ENCODE measurements at regions not wholly inside any gene's neighbourhood (a gene's known extent, or its start where the extent isn't known, plus 50 kb on each side); places are given as distances from the start of the nearest gene placed in this dataset.
A peak's percentile ranks its signal among the peaks of the same experiment; 100 is the strongest.
"Not testable (repeated sequence)": the region's sequence is repeated elsewhere in the genome, so short reads cannot be mapped to it uniquely, and the experiment has no call there.

DNA sequence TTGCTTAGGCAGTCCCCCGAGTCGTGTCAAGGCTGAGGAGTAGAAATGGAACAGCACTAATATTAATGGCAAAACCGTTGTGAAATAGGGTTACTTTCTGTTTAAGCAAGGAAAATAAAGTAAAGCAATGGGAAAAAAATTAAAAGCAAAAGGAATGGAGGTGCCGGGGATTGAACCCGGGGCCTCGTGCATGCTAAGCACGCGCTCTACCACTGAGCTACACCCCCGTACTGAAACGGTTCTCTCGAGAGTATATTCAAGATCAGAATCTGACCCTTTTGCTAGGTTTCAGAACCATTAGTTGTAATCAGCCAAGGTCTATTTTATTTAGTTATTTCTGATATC lies 85.5 kb downstream of the TRIM27 start:
- H3K36me3 ChIP-seq: no peaks in the 10 kb centered on the region
- H3K4me1 ChIP-seq: peaks cover 0 to 13% (median 0%) of the 10 kb centered on the region in 4 donors
- H3K27ac ChIP-seq: peak overlapping the region; percentile 32 to 78 (median 66)
- TF ChIP-seq, protein P1, sequence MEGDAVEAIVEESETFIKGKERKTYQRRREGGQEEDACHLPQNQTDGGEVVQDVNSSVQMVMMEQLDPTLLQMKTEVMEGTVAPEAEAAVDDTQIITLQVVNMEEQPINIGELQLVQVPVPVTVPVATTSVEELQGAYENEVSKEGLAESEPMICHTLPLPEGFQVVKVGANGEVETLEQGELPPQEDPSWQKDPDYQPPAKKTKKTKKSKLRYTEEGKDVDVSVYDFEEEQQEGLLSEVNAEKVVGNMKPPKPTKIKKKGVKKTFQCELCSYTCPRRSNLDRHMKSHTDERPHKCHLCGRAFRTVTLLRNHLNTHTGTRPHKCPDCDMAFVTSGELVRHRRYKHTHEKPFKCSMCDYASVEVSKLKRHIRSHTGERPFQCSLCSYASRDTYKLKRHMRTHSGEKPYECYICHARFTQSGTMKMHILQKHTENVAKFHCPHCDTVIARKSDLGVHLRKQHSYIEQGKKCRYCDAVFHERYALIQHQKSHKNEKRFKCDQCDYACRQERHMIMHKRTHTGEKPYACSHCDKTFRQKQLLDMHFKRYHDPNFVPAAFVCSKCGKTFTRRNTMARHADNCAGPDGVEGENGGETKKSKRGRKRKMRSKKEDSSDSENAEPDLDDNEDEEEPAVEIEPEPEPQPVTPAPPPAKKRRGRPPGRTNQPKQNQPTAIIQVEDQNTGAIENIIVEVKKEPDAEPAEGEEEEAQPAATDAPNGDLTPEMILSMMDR (IDR thresholded peaks at IDR 0.05): no peak
- no peak for TF ChIP-seq POLR2A (IDR thresholded peaks at IDR 0.05)
- no peaks in the 10 kb centered on the region for H3K9me3 ChIP-seq
- H3K4me3 ChIP-seq: peak overlapping the region; percentile 46 to 68 (median 54)
- H3K27me3 ChIP-seq: no peaks in the 10 kb centered on the region
- peak; percentile 32 to 74 (median 55) for DNase-seq

DNA sequence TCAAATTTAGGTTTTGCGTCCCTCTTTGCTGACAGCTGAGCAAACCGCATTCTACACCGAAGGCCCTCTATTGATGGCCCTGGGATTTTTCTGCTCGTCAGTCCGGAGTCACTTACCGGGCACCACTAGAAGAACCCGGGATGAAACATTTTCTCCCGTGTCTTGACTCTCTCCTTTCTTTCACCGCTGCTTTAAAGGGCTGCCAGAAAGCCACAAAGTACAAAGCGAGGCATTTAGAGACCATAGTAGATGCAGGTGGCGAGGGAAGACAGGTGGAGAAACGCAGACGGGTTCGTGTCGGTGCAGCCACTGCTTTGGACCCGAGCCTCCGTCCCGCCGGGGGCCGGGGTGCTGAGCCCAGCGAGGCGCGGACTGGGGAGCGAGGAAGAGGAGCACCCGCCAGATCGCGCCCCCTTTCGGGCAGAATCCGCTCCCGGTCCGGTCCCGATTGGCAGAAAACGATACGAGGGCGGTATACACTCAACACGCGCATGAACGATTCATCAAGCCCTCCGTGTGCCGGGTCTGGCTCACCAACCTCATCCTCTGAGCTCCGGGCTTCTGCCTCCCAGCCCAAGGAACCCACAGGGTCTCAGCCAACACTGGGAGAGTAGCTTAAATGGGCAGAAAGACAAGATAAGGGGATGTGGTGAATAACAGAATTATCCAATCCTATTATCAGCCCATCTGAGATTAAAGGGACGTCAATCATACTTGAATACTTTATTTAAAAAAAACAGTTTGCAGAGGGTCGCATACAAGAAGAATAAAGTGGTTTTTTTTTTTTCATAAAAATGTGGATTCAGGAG lies 84.9 kb downstream of the TRIM27 start:
- Histone ChIP-seq H3K9me3 (no peaks in the 10 kb centered on the region), H3K4me1 (peaks cover 0 to 13% (median 0%) of the 10 kb centered on the region in 4 donors), H3K27me3 (no peaks in the 10 kb centered on the region), H3K4me3 (peak overlapping the region; percentile 46 to 68 (median 54)), H3K36me3 (no peaks in the 10 kb centered on the region), H3K27ac (peak overlapping the region; percentile 32 to 78 (median 66))
- no peak for TF ChIP-seq POLR2A (IDR thresholded peaks at IDR 0.05)
- TF ChIP-seq, protein P1 (IDR thresholded peaks at IDR 0.05): peak in 5 of 6 experiments; percentile 44 to 55 (median 47)
- peak; percentile 71 to 91 (median 84) for DNase-seq

DNA sequence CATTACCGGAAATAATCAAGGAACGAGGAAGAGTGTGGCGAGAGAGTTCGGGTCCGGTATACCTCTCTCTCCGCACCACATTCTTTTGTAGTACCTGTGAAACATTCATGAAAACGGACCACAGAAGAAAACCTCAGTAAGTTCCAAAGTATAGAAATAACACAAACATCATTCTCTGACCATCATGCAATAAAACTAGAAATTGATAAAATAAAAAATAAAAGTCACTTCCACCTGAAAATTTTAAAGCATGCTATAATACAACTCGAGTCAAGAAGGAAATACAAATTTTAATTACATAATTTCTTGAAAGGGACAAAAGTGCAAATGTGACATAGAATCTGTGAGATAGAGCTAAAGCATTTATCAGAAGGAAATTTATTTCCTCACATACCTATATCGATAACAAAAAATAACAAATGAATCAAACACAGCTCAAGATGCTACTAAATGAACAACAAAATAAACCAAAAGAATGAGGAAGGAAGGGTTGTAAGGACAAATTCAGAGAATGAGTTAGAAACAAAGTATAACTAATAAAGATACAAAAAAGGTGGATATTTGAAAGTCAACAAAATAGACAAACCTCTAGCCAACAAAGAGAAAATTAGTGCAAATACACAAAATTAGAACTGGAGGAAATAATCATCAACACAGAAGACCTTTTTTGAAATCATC lies 84.2 kb downstream of the TRIM27 start:
- no peaks in the 10 kb centered on the region for H3K36me3 ChIP-seq
- peak overlapping the region; percentile 46 to 68 (median 54) for H3K4me3 ChIP-seq
- H3K4me1 ChIP-seq: peaks cover 0 to 13% (median 0%) of the 10 kb centered on the region in 4 donors
- no peak overlapping the region for H3K27ac ChIP-seq
- DNase-seq: no peak
- H3K27me3 ChIP-seq: no peaks in the 10 kb centered on the region
- TF ChIP-seq, protein P1 (IDR thresholded peaks at IDR 0.05): no peak
- no peak for TF ChIP-seq POLR2A (IDR thresholded peaks at IDR 0.05)
- no peaks in the 10 kb centered on the region for H3K9me3 ChIP-seq

DNA sequence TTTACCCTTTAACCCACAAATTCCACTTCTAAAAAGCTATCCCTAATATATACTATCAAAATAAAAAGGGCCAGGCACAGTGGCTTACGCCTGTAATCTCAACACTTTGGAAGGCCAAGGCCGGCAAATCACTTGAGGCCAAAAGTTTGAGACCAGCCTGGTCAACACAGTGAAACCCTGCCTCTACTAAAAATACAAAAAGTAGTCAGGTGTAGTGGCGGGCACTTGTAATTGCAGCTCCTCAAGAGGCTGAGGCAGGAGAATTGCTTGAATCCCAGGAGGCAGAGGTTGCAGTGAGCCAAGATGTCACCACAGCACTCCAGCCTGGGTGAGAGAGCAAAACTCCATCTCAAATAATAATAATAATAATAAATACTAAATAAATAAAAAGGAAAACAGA lies 82.5 kb downstream of the TRIM27 start:
- Histone ChIP-seq H3K9me3 (no peaks in the 10 kb centered on the region), H3K27ac (no peak overlapping the region), H3K36me3 (no peaks in the 10 kb centered on the region), H3K4me3 (no peak overlapping the region), H3K4me1 (peaks cover 0 to 13% (median 0%) of the 10 kb centered on the region in 4 donors), H3K27me3 (no peaks in the 10 kb centered on the region)
- TF ChIP-seq, protein P1 (IDR thresholded peaks at IDR 0.05): no peak
- TF ChIP-seq POLR2A (IDR thresholded peaks at IDR 0.05): no peak
- no peak for DNase-seq

DNA sequence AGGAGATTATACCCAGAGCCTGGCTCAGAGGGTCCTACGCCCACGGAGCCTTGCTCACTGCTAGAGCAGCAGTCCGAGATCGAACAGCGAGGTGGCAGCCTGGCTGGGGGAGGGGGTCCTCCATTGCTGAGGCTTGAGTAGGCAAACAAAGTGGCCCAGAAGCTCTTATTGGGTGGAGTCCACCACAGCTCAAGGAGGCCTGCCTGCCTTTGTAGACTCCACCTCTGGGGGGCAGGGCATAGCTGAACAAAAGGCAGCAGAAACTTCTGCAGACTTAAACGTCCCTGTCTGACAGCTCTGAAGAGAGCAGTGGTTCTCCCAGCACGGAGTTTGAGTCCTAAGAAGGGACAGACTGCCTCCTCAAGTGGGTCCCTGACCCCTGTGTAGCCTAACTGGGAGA lies 75.0 kb downstream of the TRIM27 start:
- not testable (repeated sequence) for H3K4me3 ChIP-seq, H3K36me3 ChIP-seq, H3K27ac ChIP-seq, H3K27me3 ChIP-seq, H3K4me1 ChIP-seq, H3K9me3 ChIP-seq
- DNase-seq: peak in 1 of 3 donors; percentile 54
- TF ChIP-seq, protein P1 (IDR thresholded peaks at IDR 0.05): peak in 2 of 6 experiments; percentile 8 to 25

Small RNAs in the stretch of these regions (small RNA-seq; reads per million reads assigned to genes)
- gene AL121932.1: 0 reads per million in 2 donors
